ENCODE measurements at regions not wholly inside any gene's neighbourhood (a gene's known extent, or its start where the extent isn't known, plus 50 kb on each side); places are given as distances from the start of the nearest gene placed in this dataset.
"Not testable (repeated sequence)": the region's sequence is repeated elsewhere in the genome, so short reads cannot be mapped to it uniquely, and the experiment has no call there.

GRCh38 chr2:7852546-7852945 lies 829.3 kb upstream of the ID2 start:
- no peak for DNase-seq (ENCODE audit: extremely low read depth in 1 of 11, low read depth in 9 of 11, low spot score in 4 of 11)

DNA sequence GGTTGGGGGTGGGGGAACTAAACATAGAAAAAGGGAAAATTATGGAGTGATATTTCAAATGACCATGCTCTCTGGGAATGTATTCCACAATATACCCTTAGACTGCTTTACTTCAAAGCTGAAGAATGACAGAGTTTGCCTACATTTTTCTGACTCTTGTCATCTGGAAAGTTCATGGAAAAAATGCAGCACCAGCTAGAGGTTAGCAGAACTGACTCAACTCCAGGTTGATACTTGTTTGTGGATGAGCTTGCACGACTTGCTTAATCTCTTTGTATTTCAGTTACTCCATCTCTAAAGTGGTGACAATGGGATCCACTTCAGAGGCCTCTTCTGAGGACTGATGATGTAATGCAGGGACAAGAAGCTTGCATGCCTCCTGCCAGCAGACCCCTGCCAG lies 824.0 kb upstream of the ID2 start:
- no peak for DNase-seq (ENCODE audit: extremely low read depth in 1 of 11, low read depth in 9 of 11, low spot score in 4 of 11)

GRCh38 chr2:7858624-7859023 lies 823.2 kb upstream of the ID2 start:
- no peak for DNase-seq (ENCODE audit: extremely low read depth in 1 of 11, low read depth in 9 of 11, low spot score in 4 of 11)

DNA sequence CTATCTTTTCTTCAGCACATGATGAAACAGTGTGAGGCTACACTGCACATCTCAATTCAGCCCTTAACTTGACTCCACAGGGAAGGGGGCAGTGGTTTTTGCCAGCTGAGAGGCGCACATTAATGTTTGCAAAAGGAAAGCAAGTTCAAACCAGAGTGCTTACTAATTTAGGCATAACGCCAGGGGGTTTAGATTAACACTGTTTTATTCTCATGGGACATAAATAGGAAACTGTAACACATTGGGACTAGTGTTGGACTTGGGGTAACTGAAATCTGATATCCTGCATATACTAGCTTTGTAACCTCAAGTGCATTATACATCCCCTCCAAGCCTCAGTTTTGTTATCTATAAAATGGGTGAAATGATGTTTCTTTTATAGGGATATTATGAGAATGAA lies 821.2 kb upstream of the ID2 start:
- no peak for DNase-seq (ENCODE audit: extremely low read depth in 1 of 11, low read depth in 9 of 11, low spot score in 4 of 11)

- DNase-seq (ENCODE audit: extremely low read depth in 1 of 11, low read depth in 9 of 11, low spot score in 4 of 11), result no peak
Measured at GRCh38 chr2:7861910-7862702, 819.8 kb upstream of the ID2 start.

GRCh38 chr2:7866104-7866503 lies 815.8 kb upstream of the ID2 start:
- no peak for DNase-seq (ENCODE audit: extremely low read depth in 1 of 11, low read depth in 9 of 11, low spot score in 4 of 11)

GRCh38 chr2:7866825-7867224 lies 815.0 kb upstream of the ID2 start:
- DNase-seq (ENCODE audit: extremely low read depth in 1 of 11, low read depth in 9 of 11, low spot score in 4 of 11), result no peak

DNA sequence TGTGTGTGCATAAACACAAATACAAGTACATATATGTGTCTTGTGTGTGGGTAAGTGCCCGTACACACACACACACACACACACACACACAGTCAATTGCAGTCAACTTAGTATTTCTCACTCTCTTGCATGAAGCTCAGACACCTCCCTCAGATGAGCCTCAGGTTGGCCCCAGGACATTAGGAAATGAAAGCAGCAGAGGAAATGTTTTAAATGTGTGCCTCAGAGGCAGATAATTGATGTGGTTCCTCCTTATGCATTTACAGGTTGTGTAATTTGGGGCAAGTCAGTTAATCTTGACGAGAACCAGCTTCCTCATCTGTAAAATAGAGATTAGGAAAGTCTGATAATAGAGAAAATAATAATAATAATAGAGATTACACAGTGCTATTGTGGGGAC lies 814.0 kb upstream of the ID2 start:
- DNase-seq (ENCODE audit: extremely low read depth in 1 of 11, low read depth in 9 of 11, low spot score in 4 of 11), result no peak

- no peak for DNase-seq (ENCODE audit: extremely low read depth in 1 of 11, low read depth in 9 of 11, low spot score in 4 of 11)
Measured at GRCh38 chr2:7868836-7869235, 813.0 kb upstream of the ID2 start.

GRCh38 chr2:7876445-7876844 lies 805.4 kb upstream of the ID2 start:
- not testable (repeated sequence) for DNase-seq (ENCODE audit: extremely low read depth in 1 of 11, low read depth in 9 of 11, low spot score in 4 of 11)

- not testable (repeated sequence) for DNase-seq (ENCODE audit: extremely low read depth in 1 of 11, low read depth in 9 of 11, low spot score in 4 of 11)
Measured at GRCh38 chr2:7878266-7878665, 803.6 kb upstream of the ID2 start.

DNA sequence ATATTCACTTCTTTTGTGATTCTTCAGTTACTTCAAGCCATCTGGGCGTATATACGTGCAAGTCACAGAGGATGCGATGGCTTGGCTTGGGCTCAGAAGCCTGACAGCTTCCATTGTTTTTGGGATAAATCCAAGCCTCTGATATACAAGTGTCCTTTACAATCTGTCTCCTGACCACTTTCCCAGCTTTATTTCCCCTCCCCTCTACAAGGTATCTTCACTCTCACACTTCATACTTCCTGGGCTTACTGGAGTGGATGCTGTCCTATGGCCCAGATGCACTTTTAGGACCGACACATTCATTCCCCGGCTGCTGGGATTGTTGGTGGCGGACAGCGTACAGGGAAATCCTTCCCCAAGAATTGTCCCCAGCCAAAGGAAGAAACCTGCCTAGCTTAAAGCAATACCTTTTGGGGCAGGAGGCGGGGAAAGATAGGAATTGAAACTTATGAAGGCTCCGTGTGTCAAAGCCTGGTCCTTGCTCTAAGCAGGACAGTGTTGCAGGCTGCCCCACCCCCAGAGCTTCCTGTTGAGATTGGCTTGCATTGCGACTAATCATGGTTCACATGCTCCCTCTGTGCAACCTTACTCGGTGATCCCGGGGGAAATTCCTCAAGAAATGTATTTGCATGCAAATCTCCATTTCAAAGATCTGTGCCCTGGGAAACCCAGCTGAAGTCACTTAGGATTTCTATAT lies 802.9 kb upstream of the ID2 start:
- no peak for DNase-seq (ENCODE audit: extremely low read depth in 1 of 11, low read depth in 9 of 11, low spot score in 4 of 11)

DNA sequence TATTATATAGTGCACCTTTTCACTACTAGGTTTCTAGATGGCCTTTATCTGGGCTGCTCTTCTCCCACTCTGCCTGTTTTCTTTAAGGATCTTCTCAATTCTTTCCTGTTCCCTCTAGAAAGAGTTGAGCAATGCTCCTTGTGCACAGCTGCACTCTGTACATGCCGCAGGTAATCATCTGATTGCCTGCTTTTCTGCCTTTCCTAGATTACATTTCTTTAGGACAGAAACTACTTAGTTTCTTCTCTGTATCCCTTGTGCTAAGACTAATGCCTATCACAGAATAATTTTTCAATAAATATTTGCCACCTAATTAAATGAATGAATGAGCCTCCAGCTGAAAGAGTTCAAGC lies 802.4 kb upstream of the ID2 start:
- DNase-seq (ENCODE audit: extremely low read depth in 1 of 11, low read depth in 9 of 11, low spot score in 4 of 11), result no peak

GRCh38 chr2:7880126-7880525 lies 801.7 kb upstream of the ID2 start:
- DNase-seq (ENCODE audit: extremely low read depth in 1 of 11, low read depth in 9 of 11, low spot score in 4 of 11), result no peak

DNA sequence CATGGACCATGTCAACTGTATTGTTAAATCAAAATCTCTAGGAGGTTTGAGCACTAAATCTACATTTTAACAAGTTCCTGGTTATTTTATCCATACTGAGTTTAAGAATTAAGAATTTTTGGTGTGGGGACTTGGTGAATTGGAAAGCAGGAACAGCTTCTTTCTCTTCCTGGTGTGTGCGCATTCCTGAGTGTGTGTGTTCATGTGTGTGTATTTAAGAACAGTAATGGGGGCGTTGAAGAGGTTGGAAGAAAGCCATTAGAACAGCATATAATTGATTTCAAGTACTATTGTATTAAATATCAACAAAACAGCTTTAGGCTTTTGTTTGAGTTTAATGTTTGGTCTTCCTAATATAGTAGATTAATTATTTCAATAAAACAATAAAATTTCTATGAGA lies 801.3 kb upstream of the ID2 start:
- no peak for DNase-seq (ENCODE audit: extremely low read depth in 1 of 11, low read depth in 9 of 11, low spot score in 4 of 11)

DNA sequence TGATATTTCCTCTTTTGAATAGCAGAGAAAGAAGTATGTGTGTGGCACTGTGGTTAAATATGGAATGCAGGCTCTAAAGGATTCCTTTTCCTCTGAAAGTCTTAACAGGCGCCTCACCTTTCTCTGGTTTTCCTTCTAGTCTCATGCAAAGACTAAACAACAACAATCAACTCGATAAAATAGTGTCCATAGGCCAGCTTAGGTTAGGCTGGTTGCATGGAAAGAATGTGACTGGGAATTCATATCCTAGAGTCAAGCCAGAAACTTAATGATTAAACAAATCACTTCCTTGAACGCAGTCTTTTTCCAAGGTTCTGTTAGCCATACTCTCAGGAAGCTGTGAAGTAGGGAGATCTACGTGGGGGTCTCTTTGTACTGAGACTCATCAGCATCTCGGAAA lies 800.8 kb upstream of the ID2 start:
- no peak for DNase-seq (ENCODE audit: extremely low read depth in 1 of 11, low read depth in 9 of 11, low spot score in 4 of 11)

DNA sequence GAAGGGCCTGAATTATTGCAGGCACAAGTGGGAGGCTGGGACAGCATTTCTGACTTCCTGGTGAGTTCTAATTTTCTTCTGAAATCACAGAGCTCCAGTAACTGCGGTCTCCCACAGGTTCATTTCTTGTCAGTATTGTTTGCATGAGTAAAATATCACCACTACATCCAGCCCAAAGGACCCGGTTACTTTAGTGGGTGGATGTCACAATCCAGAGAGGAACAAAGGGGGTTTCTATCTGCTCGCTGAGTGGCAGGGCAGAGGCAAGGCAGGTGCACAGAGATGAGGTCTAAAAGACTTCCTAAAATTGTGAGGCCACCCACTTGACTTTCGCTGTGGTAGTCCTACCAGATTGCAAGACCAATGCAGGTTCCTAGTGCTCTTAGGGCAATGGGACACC lies 800.4 kb upstream of the ID2 start:
- no peak for DNase-seq (ENCODE audit: extremely low read depth in 1 of 11, low read depth in 9 of 11, low spot score in 4 of 11)

- DNase-seq (ENCODE audit: extremely low read depth in 1 of 11, low read depth in 9 of 11, low spot score in 4 of 11), result no peak
Measured at GRCh38 chr2:7882296-7882695, 799.6 kb upstream of the ID2 start.

DNA sequence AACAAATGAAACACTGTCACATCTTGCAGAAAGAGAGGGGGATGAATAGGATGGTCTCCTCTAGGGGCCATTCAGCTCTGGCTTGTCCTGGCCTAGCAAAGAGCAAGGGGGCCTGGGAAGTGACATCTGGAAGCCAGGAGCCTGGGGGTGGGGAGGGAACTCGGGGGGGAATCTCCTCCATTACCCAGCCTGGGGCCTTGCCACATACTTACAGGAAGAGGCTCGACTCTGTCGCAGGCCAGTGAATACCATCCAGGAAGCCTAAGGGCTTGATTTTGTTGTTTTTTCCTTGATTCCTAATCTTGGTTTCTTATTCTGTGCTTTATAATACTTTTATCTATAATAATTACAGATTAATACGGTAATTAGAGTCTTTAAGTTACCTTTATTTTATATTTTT lies 797.5 kb upstream of the ID2 start:
- DNase-seq (ENCODE audit: extremely low read depth in 1 of 11, low read depth in 9 of 11, low spot score in 4 of 11), result no peak

GRCh38 chr2:7886666-7887065 lies 795.2 kb upstream of the ID2 start:
- no peak for DNase-seq (ENCODE audit: extremely low read depth in 1 of 11, low read depth in 9 of 11, low spot score in 4 of 11)

- DNase-seq (ENCODE audit: extremely low read depth in 1 of 11, low read depth in 9 of 11, low spot score in 4 of 11), result no peak
Measured at GRCh38 chr2:7887441-7887840, 794.4 kb upstream of the ID2 start.

Measured in renal cortex interstitium (tissue), 11 donors.